ENCODE measurements at regions not wholly inside any gene's neighbourhood (a gene's known extent, or its start where the extent isn't known, plus 50 kb on each side); places are given as distances from the start of the nearest gene placed in this dataset.
"Not testable (repeated sequence)": the region's sequence is repeated elsewhere in the genome, so short reads cannot be mapped to it uniquely, and the experiment has no call there.

- ATAC-seq (replicated peaks in 1 of 2) (no peak), DNase-seq (no peak)
- no peak overlapping the region for H3K4me3 Mint-ChIP-seq
- no peaks in the 10 kb centered on the region for H3K4me1 Mint-ChIP-seq (ENCODE audit: low read depth)
- no peaks in the 10 kb centered on the region for H3K36me3 Mint-ChIP-seq (ENCODE audit: insufficient read depth in 2 of 2)
- H3K27ac Mint-ChIP-seq: no peak overlapping the region
- peaks cover 21% of the 10 kb centered on the region for H3K27me3 Mint-ChIP-seq (ENCODE audit: low read depth)
- peaks cover 0 to 2% of the 10 kb centered on the region in 2 donors for H3K9me3 Mint-ChIP-seq
Measured at GRCh38 chr6:165776691-165777090, 113.7 kb upstream of the PDE10A start.

GRCh38 chr6:165775721-165776120, 112.7 kb upstream of the PDE10A start:
- Mint-ChIP-seq H3K36me3 (ENCODE audit: insufficient read depth in 2 of 2) (no peaks in the 10 kb centered on the region), H3K4me1 (ENCODE audit: low read depth) (no peaks in the 10 kb centered on the region), H3K27me3 (ENCODE audit: low read depth) (peaks cover 21% of the 10 kb centered on the region), H3K9me3 (no peaks in the 10 kb centered on the region), H3K27ac (no peak overlapping the region), H3K4me3 (no peak overlapping the region)
- ATAC-seq (replicated peaks in 1 of 2) (no peak), DNase-seq (no peak)

- H3K27ac Mint-ChIP-seq: no peak overlapping the region
- H3K4me1 Mint-ChIP-seq (ENCODE audit: low read depth): no peaks in the 10 kb centered on the region
- DNase-seq (no peak), ATAC-seq (replicated peaks in 1 of 2) (no peak)
- H3K36me3 Mint-ChIP-seq (ENCODE audit: insufficient read depth in 2 of 2): no peaks in the 10 kb centered on the region
- H3K9me3 Mint-ChIP-seq: no peaks in the 10 kb centered on the region
- no peak overlapping the region for H3K4me3 Mint-ChIP-seq
- peaks cover 21% of the 10 kb centered on the region for H3K27me3 Mint-ChIP-seq (ENCODE audit: low read depth)
Measured at GRCh38 chr6:165774903-165775601, 112.0 kb upstream of the PDE10A start.

- H3K4me1 Mint-ChIP-seq (ENCODE audit: low read depth): no peaks in the 10 kb centered on the region
- no peak overlapping the region for H3K4me3 Mint-ChIP-seq
- no peak overlapping the region for H3K27ac Mint-ChIP-seq
- H3K9me3 Mint-ChIP-seq: no peaks in the 10 kb centered on the region
- DNase-seq (no peak), ATAC-seq (replicated peaks in 1 of 2) (no peak)
- no peaks in the 10 kb centered on the region for H3K36me3 Mint-ChIP-seq (ENCODE audit: insufficient read depth in 2 of 2)
- peaks cover 7% of the 10 kb centered on the region for H3K27me3 Mint-ChIP-seq (ENCODE audit: low read depth)
Measured at GRCh38 chr6:165770397-165771082, 107.5 kb upstream of the PDE10A start.

GRCh38 chr6:165769884-165770283, 106.8 kb upstream of the PDE10A start:
- no peak for DNase-seq
- H3K4me3 Mint-ChIP-seq: no peak overlapping the region
- no peaks in the 10 kb centered on the region for H3K4me1 Mint-ChIP-seq (ENCODE audit: low read depth)
- H3K27me3 Mint-ChIP-seq (ENCODE audit: low read depth): peaks cover under 1% of the 10 kb centered on the region
- ATAC-seq (replicated peaks in 1 of 2): no peak
- no peaks in the 10 kb centered on the region for H3K9me3 Mint-ChIP-seq
- no peak overlapping the region for H3K27ac Mint-ChIP-seq
- H3K36me3 Mint-ChIP-seq (ENCODE audit: insufficient read depth in 2 of 2): no peaks in the 10 kb centered on the region

GRCh38 chr6:165769401-165769800, 106.4 kb upstream of the PDE10A start:
- Mint-ChIP-seq H3K27ac (no peak overlapping the region), H3K4me3 (no peak overlapping the region), H3K27me3 (ENCODE audit: low read depth) (no peaks in the 10 kb centered on the region), H3K36me3 (ENCODE audit: insufficient read depth in 2 of 2) (no peaks in the 10 kb centered on the region), H3K4me1 (ENCODE audit: low read depth) (no peaks in the 10 kb centered on the region), H3K9me3 (no peaks in the 10 kb centered on the region)
- DNase-seq (no peak), ATAC-seq (replicated peaks in 1 of 2) (no peak)

- no peak overlapping the region for H3K4me3 Mint-ChIP-seq
- DNase-seq (no peak), ATAC-seq (replicated peaks in 1 of 2) (no peak)
- H3K9me3 Mint-ChIP-seq: no peaks in the 10 kb centered on the region
- no peaks in the 10 kb centered on the region for H3K4me1 Mint-ChIP-seq (ENCODE audit: low read depth)
- no peak overlapping the region for H3K27ac Mint-ChIP-seq
- no peaks in the 10 kb centered on the region for H3K36me3 Mint-ChIP-seq (ENCODE audit: insufficient read depth in 2 of 2)
- no peaks in the 10 kb centered on the region for H3K27me3 Mint-ChIP-seq (ENCODE audit: low read depth)
Measured at GRCh38 chr6:165768961-165769360, 105.9 kb upstream of the PDE10A start.

- ATAC-seq (replicated peaks in 1 of 2) (no peak), DNase-seq (no peak)
- Mint-ChIP-seq H3K4me3 (no peak overlapping the region), H3K36me3 (ENCODE audit: insufficient read depth in 2 of 2) (no peaks in the 10 kb centered on the region), H3K4me1 (ENCODE audit: low read depth) (no peaks in the 10 kb centered on the region), H3K27me3 (ENCODE audit: low read depth) (no peaks in the 10 kb centered on the region), H3K9me3 (no peaks in the 10 kb centered on the region), H3K27ac (no peak overlapping the region)
Measured at GRCh38 chr6:165767228-165767627, 104.2 kb upstream of the PDE10A start.

- Mint-ChIP-seq H3K4me1 (ENCODE audit: low read depth) (no peaks in the 10 kb centered on the region), H3K27ac (no peak overlapping the region), H3K36me3 (ENCODE audit: insufficient read depth in 2 of 2) (no peaks in the 10 kb centered on the region), H3K4me3 (no peak overlapping the region), H3K9me3 (peaks cover 0 to 2% of the 10 kb centered on the region in 2 donors), H3K27me3 (ENCODE audit: low read depth) (no peaks in the 10 kb centered on the region)
- no peak for DNase-seq
- ATAC-seq (replicated peaks in 1 of 2): no peak
Measured at GRCh38 chr6:165766457-165766856, 103.4 kb upstream of the PDE10A start.

- no peaks in the 10 kb centered on the region for H3K4me1 Mint-ChIP-seq (ENCODE audit: low read depth)
- peaks cover 0 to 2% of the 10 kb centered on the region in 2 donors for H3K9me3 Mint-ChIP-seq
- no peak overlapping the region for H3K27ac Mint-ChIP-seq
- H3K27me3 Mint-ChIP-seq (ENCODE audit: low read depth): no peaks in the 10 kb centered on the region
- no peak for DNase-seq
- no peaks in the 10 kb centered on the region for H3K36me3 Mint-ChIP-seq (ENCODE audit: insufficient read depth in 2 of 2)
- ATAC-seq (replicated peaks in 1 of 2): no peak
- no peak overlapping the region for H3K4me3 Mint-ChIP-seq
Measured at GRCh38 chr6:165766026-165766425, 103.0 kb upstream of the PDE10A start.

GRCh38 chr6:165765256-165765655, 102.2 kb upstream of the PDE10A start:
- H3K4me3 Mint-ChIP-seq; H3K4me1 Mint-ChIP-seq (ENCODE audit: low read depth); H3K27ac Mint-ChIP-seq; H3K9me3 Mint-ChIP-seq; H3K27me3 Mint-ChIP-seq (ENCODE audit: low read depth); DNase-seq; H3K36me3 Mint-ChIP-seq (ENCODE audit: insufficient read depth in 2 of 2); ATAC-seq (replicated peaks in 1 of 2): not testable (repeated sequence)

GRCh38 chr6:165762876-165763275, 99.8 kb upstream of the PDE10A start:
- Mint-ChIP-seq H3K4me3 (no peak overlapping the region), H3K36me3 (ENCODE audit: insufficient read depth in 2 of 2) (no peaks in the 10 kb centered on the region), H3K27me3 (ENCODE audit: low read depth) (no peaks in the 10 kb centered on the region), H3K27ac (no peak overlapping the region), H3K4me1 (ENCODE audit: low read depth) (no peaks in the 10 kb centered on the region), H3K9me3 (peaks cover 0 to 2% of the 10 kb centered on the region in 2 donors)
- ATAC-seq (replicated peaks in 1 of 2) (no peak), DNase-seq (no peak)

- peaks cover 0 to 2% of the 10 kb centered on the region in 2 donors for H3K9me3 Mint-ChIP-seq
- no peaks in the 10 kb centered on the region for H3K27me3 Mint-ChIP-seq (ENCODE audit: low read depth)
- H3K27ac Mint-ChIP-seq: no peak overlapping the region
- no peaks in the 10 kb centered on the region for H3K4me1 Mint-ChIP-seq (ENCODE audit: low read depth)
- no peak for DNase-seq
- H3K36me3 Mint-ChIP-seq (ENCODE audit: insufficient read depth in 2 of 2): no peaks in the 10 kb centered on the region
- no peak overlapping the region for H3K4me3 Mint-ChIP-seq
- no peak for ATAC-seq (replicated peaks in 1 of 2)
Measured at GRCh38 chr6:165762125-165762524, 99.1 kb upstream of the PDE10A start.

- Mint-ChIP-seq H3K4me3 (no peak overlapping the region), H3K4me1 (ENCODE audit: low read depth) (no peaks in the 10 kb centered on the region), H3K36me3 (ENCODE audit: insufficient read depth in 2 of 2) (no peaks in the 10 kb centered on the region), H3K27ac (no peak overlapping the region), H3K27me3 (ENCODE audit: low read depth) (no peaks in the 10 kb centered on the region), H3K9me3 (peaks cover 0 to 2% of the 10 kb centered on the region in 2 donors)
- no peak for DNase-seq
- no peak for ATAC-seq (replicated peaks in 1 of 2)
Measured at GRCh38 chr6:165760803-165761185, 97.8 kb upstream of the PDE10A start.
